ENCODE measurements at regions not wholly inside any gene's neighbourhood (a gene's known extent, or its start where the extent isn't known, plus 50 kb on each side); places are given as distances from the start of the nearest gene placed in this dataset.

- DNase-seq, result no peak
Observed at GRCh38 chr15:62823561-62823960, 219.0 kb upstream of the TPM1 start.

GRCh38 chr15:62824111-62825015 lies 218.2 kb upstream of the TPM1 start:
- DNase-seq, result no peak

- no peak for DNase-seq
Observed at GRCh38 chr15:62825191-62825590, 217.4 kb upstream of the TPM1 start.

- DNase-seq, result no peak
Observed at GRCh38 chr15:62826561-62826960, 216.0 kb upstream of the TPM1 start.

- DNase-seq, result no peak
Observed at GRCh38 chr15:62828364-62828763, 214.2 kb upstream of the TPM1 start.

- DNase-seq, result no peak
Observed at GRCh38 chr15:62832231-62832630, 210.3 kb upstream of the TPM1 start.

GRCh38 chr15:62833646-62834045 lies 208.9 kb upstream of the TPM1 start:
- no peak for DNase-seq

GRCh38 chr15:62834686-62835329 lies 207.7 kb upstream of the TPM1 start:
- no peak for DNase-seq

- no peak for DNase-seq
Observed at GRCh38 chr15:62835351-62835750, 207.2 kb upstream of the TPM1 start.

GRCh38 chr15:62835762-62836161 lies 206.8 kb upstream of the TPM1 start:
- DNase-seq, result no peak

- DNase-seq, result no peak
Observed at GRCh38 chr15:62840526-62841268, 201.8 kb upstream of the TPM1 start.

- DNase-seq, result no peak
Observed at GRCh38 chr15:62841269-62841628, 201.3 kb upstream of the TPM1 start.

GRCh38 chr15:62841891-62842559 lies 200.5 kb upstream of the TPM1 start:
- DNase-seq, result no peak

- DNase-seq, result no peak
Observed at GRCh38 chr15:62843311-62843710, 199.2 kb upstream of the TPM1 start.

- no peak for DNase-seq
Observed at GRCh38 chr15:62844564-62845240, 197.8 kb upstream of the TPM1 start.

- no peak for DNase-seq
Observed at GRCh38 chr15:62845241-62846126, 197.1 kb upstream of the TPM1 start.

GRCh38 chr15:62846131-62846804 lies 196.3 kb upstream of the TPM1 start:
- DNase-seq, result no peak

GRCh38 chr15:62846805-62847495 lies 195.6 kb upstream of the TPM1 start:
- DNase-seq, result no peak

GRCh38 chr15:62847900-62848489 lies 194.6 kb upstream of the TPM1 start:
- DNase-seq, result peak; percentile 19 to 34

- no peak for DNase-seq
Observed at GRCh38 chr15:62848632-62849050, 193.9 kb upstream of the TPM1 start.
